HG03039 (cell line): ENCODE measurements at regions not wholly inside any gene's neighbourhood (a gene's known extent, or its start where the extent isn't known, plus 50 kb on each side); places are given as distances from the start of the nearest gene placed in this dataset.

Experiments used
- ATAC-seq: cut with Tn5 transposase; IDR thresholded peaks from one replicate; pipeline ENCODE4 v1.9.1; 2021; ENCODE audit warnings: mild to moderate bottlenecking, moderate library complexity; ENCODE audit not compliant: unreplicated experiment

DNA sequence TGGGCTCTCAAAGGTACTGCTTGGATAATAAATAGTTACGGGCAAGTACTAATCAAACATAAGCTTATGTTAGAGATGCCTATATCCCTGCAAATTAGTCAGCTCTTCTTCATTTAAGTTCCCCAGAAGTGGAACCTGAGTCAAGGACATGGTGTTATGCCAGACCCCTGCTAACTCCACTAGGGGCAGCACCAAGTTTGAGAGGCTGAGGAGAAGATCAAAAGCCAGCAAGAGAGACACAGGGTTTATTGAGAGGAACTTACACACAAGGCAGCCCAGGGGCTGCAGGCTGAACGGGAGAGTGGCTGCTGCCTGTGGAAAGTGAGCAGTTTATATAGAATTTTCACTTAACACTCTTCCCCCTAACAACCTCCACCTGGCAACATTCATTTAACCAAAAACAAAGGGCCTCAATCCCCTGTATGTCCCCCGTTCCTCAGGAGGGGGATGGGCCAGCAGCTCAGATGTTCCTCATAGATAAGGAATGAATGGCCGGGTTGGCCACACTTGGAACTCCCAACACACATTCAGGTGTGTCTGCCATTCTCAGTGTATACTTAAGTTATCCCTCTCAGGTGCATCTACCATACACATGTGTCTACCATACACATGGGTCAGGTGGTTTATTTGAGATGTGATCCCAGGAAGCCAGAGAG lies 62.6 kb upstream of the GHITM start:
- no peak for ATAC-seq

DNA sequence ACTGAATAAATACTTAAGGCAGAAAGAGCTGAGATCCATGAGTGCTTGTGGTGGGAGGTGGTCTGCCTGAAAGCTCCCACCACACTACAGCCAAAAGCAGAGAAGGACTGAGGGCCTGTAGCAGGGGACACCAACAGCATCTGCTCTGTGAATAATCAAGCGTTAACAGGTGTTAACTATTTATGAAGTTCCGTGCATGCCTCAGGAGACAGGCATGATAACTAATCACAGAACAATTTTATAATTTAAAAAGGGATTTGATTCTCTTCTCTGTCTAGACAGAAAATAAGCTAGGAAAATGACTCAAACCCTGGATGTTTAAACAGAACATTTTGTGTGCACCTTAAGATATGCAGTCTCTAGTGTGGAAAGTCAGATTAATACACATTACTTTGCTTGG lies 61.5 kb upstream of the GHITM start:
- ATAC-seq = no peak

DNA sequence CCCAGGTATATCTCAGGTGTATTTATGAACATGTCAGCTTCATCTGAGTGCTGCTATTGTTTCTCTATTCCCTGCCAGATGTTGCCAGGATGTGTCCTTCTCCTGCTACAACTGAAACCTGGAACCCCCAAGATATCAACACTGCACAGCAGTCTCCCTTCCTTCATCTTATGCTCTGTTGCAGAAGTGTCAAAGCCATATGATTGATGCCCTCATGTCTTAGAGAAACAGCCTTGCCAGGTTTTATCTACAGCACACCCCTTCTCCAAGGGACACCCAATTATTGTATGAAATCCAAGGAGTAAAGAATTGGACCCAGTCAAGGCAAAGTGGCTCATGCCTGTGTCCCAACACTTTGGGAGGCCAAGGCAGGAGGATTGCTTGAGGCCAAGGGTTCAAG lies 60.5 kb upstream of the GHITM start:
- ATAC-seq = no peak

DNA sequence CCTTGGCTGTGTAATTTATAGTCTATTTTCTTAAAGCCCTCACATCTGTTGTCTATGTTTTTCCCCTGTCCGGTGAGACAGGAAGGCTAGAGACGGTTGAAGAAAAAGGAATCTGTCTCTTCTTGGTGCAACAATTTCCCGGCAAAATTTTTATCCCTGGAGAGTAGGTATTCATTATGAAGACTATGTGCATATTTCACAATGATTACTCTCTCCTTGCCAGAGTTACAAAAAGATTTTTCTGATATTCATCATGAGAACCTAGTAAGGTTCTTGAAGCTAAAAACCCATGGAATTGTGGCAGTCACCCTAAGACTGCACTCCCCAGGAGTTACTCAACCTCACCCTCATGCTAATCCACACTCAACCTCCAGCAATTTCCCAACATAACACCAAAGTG lies 55.0 kb upstream of the GHITM start:
- ATAC-seq = no peak

DNA sequence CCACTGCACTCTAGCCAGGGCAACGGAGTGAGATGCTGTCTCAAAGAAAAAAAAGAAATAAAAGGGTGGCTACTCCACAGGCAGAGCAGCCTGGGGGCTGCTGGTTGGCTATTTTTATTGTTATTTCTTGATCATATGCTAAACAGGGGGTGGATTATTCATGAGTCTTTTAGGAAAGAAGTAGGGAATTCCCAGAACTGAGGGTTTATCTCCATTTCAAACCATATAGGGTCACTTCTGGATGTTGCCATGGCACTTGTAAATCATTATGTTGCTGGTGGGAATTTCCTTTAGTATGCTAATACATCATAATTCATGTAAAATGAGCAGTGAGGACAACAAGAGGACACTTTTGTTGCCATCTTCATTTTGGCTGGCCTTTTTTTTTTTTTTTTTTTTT lies 52.1 kb upstream of the GHITM start:
- no peak for ATAC-seq

DNA sequence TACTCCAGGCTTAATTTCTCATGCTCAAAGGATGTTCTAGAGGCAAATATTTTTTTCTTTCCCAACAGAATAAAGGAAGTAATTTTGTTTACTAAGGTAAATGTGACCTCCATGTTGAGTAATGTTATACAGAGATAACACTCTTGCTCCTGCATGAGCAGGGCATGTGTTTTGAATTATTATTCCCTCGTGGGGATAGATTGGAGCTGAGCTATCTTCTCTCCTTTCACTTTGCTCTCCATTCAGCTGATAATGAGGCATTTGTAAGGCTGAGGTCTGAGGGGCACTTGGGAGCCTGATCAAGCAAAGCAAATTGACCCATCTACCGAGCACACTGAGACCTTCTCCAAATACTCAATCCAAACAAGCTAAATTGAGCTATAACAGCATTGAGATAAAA lies 50.7 kb upstream of the GHITM start:
- no peak for ATAC-seq

DNA sequence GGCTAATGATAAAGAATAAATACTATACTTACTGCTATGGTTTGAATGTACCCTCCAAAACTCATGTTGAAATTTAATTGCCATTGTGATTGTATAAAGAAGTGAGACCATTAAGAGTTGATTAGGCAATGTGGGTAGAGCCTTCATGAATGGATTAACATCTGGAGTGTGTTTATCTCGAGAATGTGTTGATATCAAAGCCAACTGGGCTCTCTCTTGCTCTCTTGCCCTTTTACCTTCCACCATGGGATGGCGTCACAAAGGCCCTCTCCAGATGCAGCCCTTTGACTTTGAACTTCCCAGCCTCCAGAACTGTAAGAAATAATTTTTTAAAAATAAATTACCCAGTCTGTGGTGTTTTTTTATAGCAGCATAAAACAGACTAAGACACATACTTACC lies 50.1 kb upstream of the GHITM start:
- no peak for ATAC-seq
